Breast epithelium (tissue), 3 donors: ENCODE measurements at regions not wholly inside any gene's neighbourhood (a gene's known extent, or its start where the extent isn't known, plus 50 kb on each side); places are given as distances from the start of the nearest gene placed in this dataset.

Source experiments
- CTCF ChIP-seq, 3 donors: fragments of 450-650 bp; IDR thresholded peaks; one replicate each; pipeline ENCODE4 v1.5.1; 2016 to 2017; ENCODE audit warnings: antibody characterized with exemption in 3 of 3, mild to moderate bottlenecking in 3 of 3, moderate library complexity in 3 of 3
- POLR2AphosphoS5 ChIP-seq, 3 donors: sonication (generic); formaldehyde crosslinking; IDR thresholded peaks; one replicate each; pipeline ENCODE4 v1.6.1; 2017; ENCODE audit warnings: antibody characterized with exemption in 3 of 3

- TF ChIP-seq POLR2AphosphoS5 (IDR thresholded peaks at IDR 0.05): no peak
- TF ChIP-seq CTCF (IDR thresholded peaks at IDR 0.05): no peak
Observed at GRCh38 chr1:238123201-238123600, 232.5 kb upstream of the ZP4 start.
